Nephron progenitor cell (in vitro differentiated cells): ENCODE measurements at regions not wholly inside any gene's neighbourhood (a gene's known extent, or its start where the extent isn't known, plus 50 kb on each side); places are given as distances from the start of the nearest gene placed in this dataset.
"Not testable (repeated sequence)": the region's sequence is repeated elsewhere in the genome, so short reads cannot be mapped to it uniquely, and the experiment has no call there.

ENCODE experiments used
- DNase-seq: peaks from one replicate; pipeline ENCODE4 v3.0.0; 2021
- H3K27ac Mint-ChIP-seq: 2 replicates; pipeline ENCODE4 v1.8.0; 2021; ENCODE audit warnings: mild to moderate bottlenecking, moderate library complexity, mixed read lengths
- H3K27me3 Mint-ChIP-seq: 2 replicates; pipeline ENCODE4 v1.8.0; 2021; ENCODE audit warnings: mild to moderate bottlenecking, low read depth, mixed read lengths; ENCODE audit not compliant: poor library complexity
- H3K36me3 Mint-ChIP-seq: 2 replicates; pipeline ENCODE4 v1.8.0; 2021; ENCODE audit warnings: low read depth, mixed read lengths
- H3K4me1 Mint-ChIP-seq: 2 replicates; pipeline ENCODE4 v1.8.0; 2021; ENCODE audit warnings: mixed read lengths
- H3K4me3 Mint-ChIP-seq: 2 replicates; pipeline ENCODE4 v1.8.0; 2021; ENCODE audit warnings: mild to moderate bottlenecking, moderate library complexity, mixed read lengths
- H3K9me3 Mint-ChIP-seq: 2 replicates; pipeline ENCODE4 v1.8.0; 2021; ENCODE audit warnings: mild to moderate bottlenecking, moderate library complexity, mixed read lengths
- CTCF ChIP-seq: fragments of 200-600 bp; sonication (generic); IDR thresholded peaks from 2 replicates; pipeline ENCODE4 v1.5.0; 2021; ENCODE audit warnings: antibody characterized with exemption

GRCh38 chrX:130498653-130499274 lies 97.0 kb downstream of the RBMX2 start:
- H3K27me3 Mint-ChIP-seq: peaks cover 14% of the 10 kb centered on the region
- no peaks in the 10 kb centered on the region for H3K9me3 Mint-ChIP-seq
- no peaks in the 10 kb centered on the region for H3K36me3 Mint-ChIP-seq
- no peak for DNase-seq
- H3K4me1 Mint-ChIP-seq: no peaks in the 10 kb centered on the region
- H3K4me3 Mint-ChIP-seq: no peak overlapping the region
- H3K27ac Mint-ChIP-seq: no peak overlapping the region
- no peak for TF ChIP-seq CTCF

- DNase-seq: no peak
- Mint-ChIP-seq H3K36me3 (no peaks in the 10 kb centered on the region), H3K4me1 (no peaks in the 10 kb centered on the region), H3K27me3 (peaks cover 24% of the 10 kb centered on the region), H3K4me3 (no peak overlapping the region), H3K27ac (no peak overlapping the region), H3K9me3 (peaks cover 14% of the 10 kb centered on the region)
- TF ChIP-seq CTCF: no peak
These were observed 100.3 kb downstream of the RBMX2 start for GRCh38 chrX:130502016-130502570.

GRCh38 chrX:130504019-130504418 lies 102.2 kb downstream of the RBMX2 start:
- Mint-ChIP-seq H3K4me3 (no peak overlapping the region), H3K27me3 (peaks cover 20% of the 10 kb centered on the region), H3K9me3 (peaks cover 14% of the 10 kb centered on the region), H3K36me3 (no peaks in the 10 kb centered on the region), H3K27ac (no peak overlapping the region), H3K4me1 (no peaks in the 10 kb centered on the region)
- DNase-seq: no peak
- no peak for TF ChIP-seq CTCF

- Mint-ChIP-seq H3K9me3 (peaks cover 21% of the 10 kb centered on the region), H3K27ac (no peak overlapping the region), H3K36me3 (peaks cover 6% of the 10 kb centered on the region), H3K27me3 (peaks cover 18% of the 10 kb centered on the region), H3K4me3 (no peak overlapping the region), H3K4me1 (no peaks in the 10 kb centered on the region)
- no peak for TF ChIP-seq CTCF
- DNase-seq: no peak
These were observed 105.2 kb downstream of the RBMX2 start for GRCh38 chrX:130507015-130507414.

GRCh38 chrX:130512534-130512933 lies 110.7 kb downstream of the RBMX2 start:
- peaks cover 17% of the 10 kb centered on the region for H3K4me1 Mint-ChIP-seq
- DNase-seq, H3K27ac Mint-ChIP-seq, H3K4me3 Mint-ChIP-seq, H3K27me3 Mint-ChIP-seq: not testable (repeated sequence)
- peaks cover 29% of the 10 kb centered on the region for H3K36me3 Mint-ChIP-seq
- peaks cover 51% of the 10 kb centered on the region for H3K9me3 Mint-ChIP-seq

- no peak overlapping the region for H3K27ac Mint-ChIP-seq
- peaks cover 17% of the 10 kb centered on the region for H3K4me1 Mint-ChIP-seq
- no peak overlapping the region for H3K4me3 Mint-ChIP-seq
- no peak for TF ChIP-seq CTCF
- H3K9me3 Mint-ChIP-seq: peaks cover 51% of the 10 kb centered on the region
- H3K27me3 Mint-ChIP-seq: no peaks in the 10 kb centered on the region
- H3K36me3 Mint-ChIP-seq: peaks cover 29% of the 10 kb centered on the region
- DNase-seq: no peak
These were observed 114.3 kb downstream of the RBMX2 start for GRCh38 chrX:130516123-130516522.
